Kidney glomerular epithelial cell (primary cell): ENCODE measurements at regions not wholly inside any gene's neighbourhood (a gene's known extent, or its start where the extent isn't known, plus 50 kb on each side); places are given as distances from the start of the nearest gene placed in this dataset.
A peak's percentile ranks its signal among the peaks of the same experiment; 100 is the strongest.

ENCODE experiments used
- DNase-seq: peaks from one replicate; lab custom pipeline; 2025; lab: John Stamatoyannopoulos, UW

- no peak for DNase-seq
These were observed 56.0 kb downstream of the BOD1L2 start for GRCh38 chr18:57202881-57203280.

GRCh38 chr18:57205641-57206040 lies 58.8 kb downstream of the BOD1L2 start:
- no peak for DNase-seq

- DNase-seq, result no peak
These were observed 60.4 kb downstream of the BOD1L2 start for GRCh38 chr18:57207124-57207916.

- no peak for DNase-seq
These were observed 61.2 kb downstream of the BOD1L2 start for GRCh38 chr18:57208047-57208446.

- DNase-seq, result no peak
These were observed 62.8 kb downstream of the BOD1L2 start for GRCh38 chr18:57209713-57210106.

- DNase-seq, result peak; percentile 77
These were observed 63.3 kb downstream of the BOD1L2 start for GRCh38 chr18:57210107-57210715.

DNA sequence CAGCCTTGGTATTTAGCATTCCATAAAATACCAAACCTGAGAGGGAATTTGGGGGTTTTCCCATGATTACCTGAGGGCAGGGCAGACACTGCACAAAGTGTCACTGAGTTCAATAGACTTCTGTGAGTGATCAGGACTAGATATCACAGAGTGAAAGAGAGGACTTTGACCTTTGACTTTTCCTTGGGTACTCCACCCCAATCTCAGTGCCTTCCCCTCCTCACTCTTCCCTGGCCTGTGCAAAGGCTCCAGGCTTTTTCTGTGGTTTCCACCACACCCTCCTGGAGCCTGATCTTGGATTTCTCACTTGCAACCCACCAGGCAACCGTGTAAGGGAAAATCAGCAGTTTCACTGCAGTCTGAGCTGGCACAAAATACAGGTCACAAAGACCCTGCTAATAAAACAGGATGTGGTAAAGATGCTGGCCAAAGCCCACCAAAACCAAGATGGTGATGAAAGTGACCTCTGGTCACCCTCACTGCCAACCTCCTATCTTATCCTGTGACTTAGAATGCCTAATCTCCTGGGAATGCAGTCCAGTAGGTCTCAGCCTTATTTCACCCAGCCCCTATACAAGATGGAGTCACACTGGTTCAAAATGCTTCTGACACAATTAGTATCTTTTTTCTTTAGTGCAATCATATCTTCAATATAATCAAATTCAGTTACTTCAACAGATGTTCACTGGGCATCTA lies 64.0 kb downstream of the BOD1L2 start:
- DNase-seq, result no peak

DNA sequence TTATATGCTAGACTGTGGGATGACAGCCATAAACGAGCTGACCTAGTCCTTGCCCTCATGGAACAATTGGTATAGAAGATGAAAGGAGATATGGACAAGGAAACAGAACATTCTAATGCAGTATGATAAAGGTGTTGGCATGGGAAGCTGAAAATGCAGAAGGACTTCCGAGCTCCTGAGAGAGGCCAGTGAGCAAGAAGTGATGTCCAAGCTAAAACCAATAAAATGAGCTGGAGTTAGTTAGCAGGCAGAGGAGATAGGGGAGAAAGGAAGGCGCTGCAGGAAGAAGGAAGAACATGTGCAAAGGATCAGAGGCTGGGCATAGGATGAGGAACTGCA lies 64.5 kb downstream of the BOD1L2 start:
- DNase-seq, result no peak

DNA sequence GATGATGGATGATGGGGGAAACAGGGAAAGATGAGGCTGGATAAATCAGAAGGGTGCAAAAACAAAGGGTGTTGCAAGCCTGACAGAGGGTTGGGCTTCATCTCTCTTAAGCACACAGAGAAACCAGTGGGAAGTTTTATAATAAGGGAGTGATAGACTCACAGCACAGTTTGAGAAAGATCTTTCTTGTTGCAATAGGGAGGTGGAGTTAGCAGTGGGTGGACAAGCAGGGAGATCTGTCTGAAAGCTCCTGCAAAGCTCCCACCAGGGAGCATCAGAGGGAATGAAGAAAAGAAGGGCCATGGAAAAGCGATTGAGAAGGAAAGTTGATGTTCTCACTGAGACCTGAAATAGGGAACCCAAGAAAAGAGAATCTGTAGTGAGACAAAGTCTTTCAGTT lies 64.9 kb downstream of the BOD1L2 start:
- no peak for DNase-seq

DNA sequence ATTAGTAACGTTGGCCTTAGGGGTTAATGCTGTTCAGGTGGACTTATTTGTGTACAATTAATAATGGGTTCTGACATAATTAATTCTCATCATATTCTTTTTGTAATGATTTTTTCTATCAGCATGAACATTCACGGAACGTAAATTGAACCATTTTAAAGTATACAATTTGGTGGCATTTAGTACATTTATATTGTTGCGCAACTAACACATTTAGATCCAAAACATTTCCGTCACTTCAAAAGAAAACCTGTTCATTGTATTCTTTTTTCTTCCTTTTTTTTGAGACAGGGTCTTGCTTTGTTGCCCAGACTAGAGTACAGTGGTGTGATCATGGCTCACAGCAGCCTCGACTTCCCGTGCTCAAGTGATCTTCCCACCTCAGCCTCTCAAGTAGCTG lies 65.8 kb downstream of the BOD1L2 start:
- DNase-seq, result no peak

- DNase-seq, result peak; percentile 48
These were observed 68.1 kb downstream of the BOD1L2 start for GRCh38 chr18:57214976-57215375.

GRCh38 chr18:57218281-57218680 lies 71.4 kb downstream of the BOD1L2 start:
- DNase-seq, result no peak

- no peak for DNase-seq
These were observed 73.1 kb downstream of the BOD1L2 start for GRCh38 chr18:57219964-57220363.

GRCh38 chr18:57220480-57220879 lies 73.6 kb downstream of the BOD1L2 start:
- no peak for DNase-seq

GRCh38 chr18:57220930-57221483 lies 74.1 kb downstream of the BOD1L2 start:
- no peak for DNase-seq

DNA sequence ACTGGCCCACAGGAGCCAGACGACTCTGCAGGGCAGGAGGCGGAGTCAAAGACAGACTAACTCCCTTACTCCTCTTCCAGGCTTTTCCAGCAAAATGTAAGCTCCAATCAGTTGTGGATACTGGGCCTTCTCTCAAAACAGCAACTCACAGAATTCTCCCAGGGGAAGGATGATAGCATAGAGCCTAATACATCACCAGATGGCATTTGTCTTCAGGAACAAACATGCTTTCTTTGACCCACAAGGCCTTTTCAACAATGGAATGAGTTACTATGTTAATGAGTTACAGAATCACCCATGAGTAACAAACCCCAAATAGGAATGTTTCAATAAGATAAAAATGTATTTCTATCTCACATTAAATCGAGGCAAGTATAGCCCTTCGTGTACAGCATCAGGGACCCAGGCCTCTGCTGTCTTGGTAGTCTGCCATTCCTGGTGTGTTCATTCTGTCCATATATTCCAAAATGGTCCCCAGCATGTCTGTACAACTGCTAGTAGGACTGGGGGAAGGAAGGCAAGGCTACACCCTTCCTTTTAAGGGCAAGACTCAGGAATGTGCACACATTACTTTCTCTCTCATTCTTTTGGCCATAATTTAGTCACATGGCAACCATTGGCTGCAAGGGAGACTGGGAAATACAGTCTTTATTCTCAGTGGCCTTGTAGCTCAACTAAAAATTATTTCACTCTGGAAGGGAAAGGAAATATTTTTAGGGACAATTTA lies 76.4 kb downstream of the BOD1L2 start:
- DNase-seq, result peak; percentile 92

GRCh38 chr18:57230861-57231585 lies 84.1 kb downstream of the BOD1L2 start:
- peak; percentile 9 for DNase-seq

- no peak for DNase-seq
These were observed 85.0 kb downstream of the BOD1L2 start for GRCh38 chr18:57231864-57232263.

GRCh38 chr18:57234346-57234745 lies 87.5 kb downstream of the BOD1L2 start:
- DNase-seq, result no peak

DNA sequence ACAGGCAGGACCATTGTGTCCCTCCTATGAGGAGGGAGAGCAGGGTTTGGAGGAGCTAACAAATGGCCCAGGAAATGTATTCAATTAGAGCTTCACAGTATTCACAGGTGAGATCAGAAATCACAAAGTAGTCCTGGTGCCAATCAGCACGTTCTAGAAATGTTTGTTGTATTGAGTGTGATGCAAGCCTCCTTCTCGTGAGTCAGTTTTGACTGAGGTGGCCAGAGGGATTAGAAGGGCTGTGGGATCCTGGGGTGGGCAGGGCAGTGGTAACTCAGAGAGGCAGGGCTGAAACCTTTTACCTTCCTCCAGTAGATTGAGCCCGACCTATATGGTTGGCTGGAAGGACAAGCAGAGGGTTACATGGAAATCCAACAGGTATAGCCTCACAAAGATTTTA lies 95.0 kb downstream of the BOD1L2 start:
- DNase-seq, result no peak

GRCh38 chr18:57242285-57242684 lies 95.4 kb downstream of the BOD1L2 start:
- DNase-seq, result no peak
